HG02870 (cell line): ENCODE measurements at regions not wholly inside any gene's neighbourhood (a gene's known extent, or its start where the extent isn't known, plus 50 kb on each side); places are given as distances from the start of the nearest gene placed in this dataset.

Experiments
- ATAC-seq: cut with Tn5 transposase; IDR thresholded peaks from one replicate; pipeline ENCODE4 v1.9.1; 2021; ENCODE audit warnings: mild to moderate bottlenecking, moderate library complexity; ENCODE audit not compliant: unreplicated experiment

GRCh38 chr18:24975496-24976372, 376.2 kb downstream of the ZNF521 start:
- ATAC-seq: no peak

GRCh38 chr18:24976502-24976901, 375.5 kb downstream of the ZNF521 start:
- no peak for ATAC-seq

GRCh38 chr18:24979235-24979634, 372.7 kb downstream of the ZNF521 start:
- no peak for ATAC-seq

- ATAC-seq: no peak
Observed at GRCh38 chr18:24982831-24983230, 369.1 kb downstream of the ZNF521 start.

GRCh38 chr18:24983566-24984139, 368.3 kb downstream of the ZNF521 start:
- no peak for ATAC-seq

- ATAC-seq: no peak
Observed at GRCh38 chr18:24985586-24985985, 366.4 kb downstream of the ZNF521 start.

- no peak for ATAC-seq
Observed at GRCh38 chr18:24986666-24987302, 365.2 kb downstream of the ZNF521 start.

- ATAC-seq: no peak
Observed at GRCh38 chr18:24987303-24988252, 364.4 kb downstream of the ZNF521 start.

GRCh38 chr18:24988253-24988840, 363.6 kb downstream of the ZNF521 start:
- no peak for ATAC-seq

- ATAC-seq: no peak
Observed at GRCh38 chr18:24989760-24990593, 362.0 kb downstream of the ZNF521 start.

- no peak for ATAC-seq
Observed at GRCh38 chr18:24990671-24991134, 361.3 kb downstream of the ZNF521 start.

- ATAC-seq: no peak
Observed at GRCh38 chr18:24991141-24992060, 360.6 kb downstream of the ZNF521 start.

- ATAC-seq: no peak
Observed at GRCh38 chr18:24992491-24992890, 359.5 kb downstream of the ZNF521 start.

- ATAC-seq: no peak
Observed at GRCh38 chr18:24993628-24994027, 358.3 kb downstream of the ZNF521 start.

GRCh38 chr18:24995056-24995455, 356.9 kb downstream of the ZNF521 start:
- no peak for ATAC-seq

GRCh38 chr18:24995755-24996154, 356.2 kb downstream of the ZNF521 start:
- ATAC-seq: no peak

GRCh38 chr18:24999650-25000267, 352.2 kb downstream of the ZNF521 start:
- no peak for ATAC-seq

- no peak for ATAC-seq
Observed at GRCh38 chr18:25001803-25002202, 350.2 kb downstream of the ZNF521 start.
